Keratinocyte (primary cell): ENCODE measurements at regions not wholly inside any gene's neighbourhood (a gene's known extent, or its start where the extent isn't known, plus 50 kb on each side); places are given as distances from the start of the nearest gene placed in this dataset.

Source experiments
- DNase-seq: peaks from one replicate; pipeline ENCODE4 v3.0.0-alpha.2; 2011; ENCODE audit warnings: low read depth, missing footprints, low spot score
- FAIRE-seq: peaks from 2 replicates; lab custom pipeline; 2011; peaks lifted over from hg19 to GRCh38; lab: Jason Lieb, UNC
- H2AFZ ChIP-seq: 2 replicates; pipeline ENCODE4 v1.6.0; 2012; ENCODE audit warnings: low read length, control low read depth, inconsistent platforms; ENCODE audit not compliant: control insufficient read depth
- H3K27ac ChIP-seq: 2 replicates; pipeline ENCODE4 v1.5.1; 2011; ENCODE audit warnings: low read length; ENCODE audit not compliant: control insufficient read depth, insufficient read depth
- H3K27me3 ChIP-seq: 3 replicates; pipeline ENCODE4 v1.6.0; 2011; ENCODE audit warnings: low read length; ENCODE audit not compliant: control insufficient read depth, insufficient read depth; ENCODE audit errors: extremely low read depth
- H3K36me3 ChIP-seq, 2 experiments: 2 replicates in 1 of 2; 3 replicates in 1 of 2; pipeline ENCODE4 v1.5.1; 2011; ENCODE audit warnings: low read length in 2 of 2, mild to moderate bottlenecking in 1 of 2; ENCODE audit not compliant: control insufficient read depth in 2 of 2, insufficient read depth in 2 of 2; ENCODE audit errors: extremely low read depth in 1 of 2
- H3K4me1 ChIP-seq: 3 replicates; pipeline ENCODE4 v1.5.1; 2011; ENCODE audit warnings: low read length; ENCODE audit not compliant: control insufficient read depth, insufficient read depth; ENCODE audit errors: extremely low read depth
- H3K4me2 ChIP-seq: 3 replicates; pipeline ENCODE4 v1.6.0; 2011; ENCODE audit warnings: low read depth, low read length; ENCODE audit not compliant: control insufficient read depth, insufficient read depth; ENCODE audit errors: extremely low read depth
- H3K4me3 ChIP-seq, 3 experiments: fragments of 200-600 bp in 1 of 3; sonication (generic) in 1 of 3; 2 replicates in 2 of 3; 3 replicates in 1 of 3; pipeline ENCODE4 v1.5.1; 2011 to 2016; ENCODE audit warnings: low read length in 3 of 3, mild to moderate bottlenecking in 3 of 3, control low read depth in 2 of 3, inconsistent platforms in 1 of 3, low read depth in 1 of 3, mixed read lengths in 1 of 3, mixed run types in 1 of 3, moderate library complexity in 1 of 3; ENCODE audit not compliant: control insufficient read depth in 2 of 3, insufficient read depth in 2 of 3; ENCODE audit errors: extremely low read depth in 1 of 3
- H3K79me2 ChIP-seq: 2 replicates; pipeline ENCODE4 v1.6.0; 2012; ENCODE audit warnings: low read length; ENCODE audit not compliant: control insufficient read depth, insufficient read depth
- H3K9ac ChIP-seq: 3 replicates; pipeline ENCODE4 v1.6.0; 2011; ENCODE audit warnings: low read length; ENCODE audit not compliant: control insufficient read depth, insufficient read depth; ENCODE audit errors: extremely low read depth
- H3K9me1 ChIP-seq: 3 replicates; pipeline ENCODE4 v1.6.0; 2011; ENCODE audit warnings: low read length; ENCODE audit not compliant: control insufficient read depth, insufficient read depth; ENCODE audit errors: extremely low read depth
- H3K9me3 ChIP-seq: 2 replicates; pipeline ENCODE4 v1.5.1; 2012; ENCODE audit warnings: low read depth, low read length; ENCODE audit not compliant: control insufficient read depth
- H4K20me1 ChIP-seq: 3 replicates; pipeline ENCODE4 v1.6.0; 2011; ENCODE audit warnings: low read length; ENCODE audit not compliant: control insufficient read depth, insufficient read depth; ENCODE audit errors: extremely low read depth
- EZH2 ChIP-seq: IDR thresholded peaks from one replicate; pipeline ENCODE4 v1.6.1; 2012; ENCODE audit warnings: inconsistent platforms, mild to moderate bottlenecking, low read length, moderate library complexity
- dilution Hi-C: fragments of 300-500 bp; cut with MboI; formaldehyde crosslinking; loops from one replicate; pipeline ENCODE4 v1.7.0; 2020; ENCODE audit warnings: low sequenced_read_pairs; ENCODE audit not compliant: extremely low pct_ligation_motif_present
- TF ChIP-seq, protein P1 (sequence below), 3 experiments: IDR thresholded peaks in 1 of 3; conservative IDR thresholded peaks in 1 of 3; optimal IDR thresholded peaks in 1 of 3; 2 replicates in 2 of 3; 3 replicates in 1 of 3; pipeline versions ENCODE3 to v1.5.1; 2011; ENCODE audit warnings: low read length in 3 of 3, mild to moderate bottlenecking in 3 of 3, moderate library complexity in 2 of 3, control low read depth in 1 of 3, inconsistent platforms in 1 of 3; ENCODE audit not compliant: insufficient read depth in 2 of 3; ENCODE audit errors: extremely low read depth in 1 of 3

DNA sequence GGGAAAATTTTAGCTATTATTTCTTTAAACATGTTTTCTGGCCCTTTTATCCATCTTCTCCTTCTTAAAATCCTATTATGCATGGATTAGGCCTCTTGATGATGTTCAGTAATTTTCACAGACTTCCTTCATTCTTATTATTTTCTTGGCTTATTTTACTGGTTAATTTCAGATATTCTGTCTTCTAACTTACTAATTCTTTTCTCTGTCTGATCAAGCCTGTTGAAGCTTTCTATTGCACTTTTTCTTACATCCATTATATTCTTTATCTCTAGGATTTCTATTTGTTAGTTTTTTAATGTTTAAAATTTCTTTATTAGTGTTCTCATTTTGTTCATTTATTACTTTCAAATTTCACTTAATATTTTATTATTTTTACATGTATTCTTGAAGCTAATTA is 105.3 kb upstream of the GALNT13 start:
- FAIRE-seq = no peak

DNA sequence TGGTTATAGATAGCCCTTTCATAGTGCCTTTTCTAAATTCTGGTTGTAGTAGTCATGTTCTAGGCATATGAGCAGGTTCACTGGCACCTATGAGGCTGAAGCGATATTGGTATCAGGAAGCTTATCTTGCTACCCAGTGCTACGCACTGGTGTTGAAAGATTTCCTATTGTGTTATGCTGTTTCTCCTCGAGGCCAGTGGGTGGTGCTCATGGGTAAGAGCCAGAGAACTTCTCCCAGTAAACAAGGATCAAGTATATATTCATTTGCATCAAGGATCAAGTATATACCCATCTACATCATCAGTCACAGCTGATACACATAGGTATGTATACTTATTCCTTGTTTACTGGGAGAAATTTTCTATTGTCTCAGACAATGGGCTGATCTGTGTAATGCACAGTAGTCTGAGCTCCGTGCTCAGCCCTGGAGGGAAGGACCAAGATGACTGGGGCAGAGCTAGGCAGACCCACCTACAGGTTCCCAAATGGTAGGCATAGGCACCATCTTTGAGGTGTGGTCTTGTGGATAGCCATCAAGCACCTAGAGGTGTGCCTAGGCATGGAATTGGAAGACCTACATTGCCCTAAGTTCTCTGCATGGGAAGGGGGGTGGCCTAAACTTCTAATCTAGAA is 101.2 kb upstream of the GALNT13 start:
- H3K36me3 ChIP-seq = no peaks in the 10 kb centered on the region
- no peak overlapping the region for H2AFZ ChIP-seq
- H3K4me3 ChIP-seq = no peak overlapping the region
- H3K79me2 ChIP-seq = no peaks in the 10 kb centered on the region
- FAIRE-seq (no peak), DNase-seq (no peak)
- H3K4me1 ChIP-seq = no peaks in the 10 kb centered on the region
- no peak overlapping the region for H3K27ac ChIP-seq
- TF ChIP-seq EZH2 = no peak
- TF ChIP-seq, protein P1, sequence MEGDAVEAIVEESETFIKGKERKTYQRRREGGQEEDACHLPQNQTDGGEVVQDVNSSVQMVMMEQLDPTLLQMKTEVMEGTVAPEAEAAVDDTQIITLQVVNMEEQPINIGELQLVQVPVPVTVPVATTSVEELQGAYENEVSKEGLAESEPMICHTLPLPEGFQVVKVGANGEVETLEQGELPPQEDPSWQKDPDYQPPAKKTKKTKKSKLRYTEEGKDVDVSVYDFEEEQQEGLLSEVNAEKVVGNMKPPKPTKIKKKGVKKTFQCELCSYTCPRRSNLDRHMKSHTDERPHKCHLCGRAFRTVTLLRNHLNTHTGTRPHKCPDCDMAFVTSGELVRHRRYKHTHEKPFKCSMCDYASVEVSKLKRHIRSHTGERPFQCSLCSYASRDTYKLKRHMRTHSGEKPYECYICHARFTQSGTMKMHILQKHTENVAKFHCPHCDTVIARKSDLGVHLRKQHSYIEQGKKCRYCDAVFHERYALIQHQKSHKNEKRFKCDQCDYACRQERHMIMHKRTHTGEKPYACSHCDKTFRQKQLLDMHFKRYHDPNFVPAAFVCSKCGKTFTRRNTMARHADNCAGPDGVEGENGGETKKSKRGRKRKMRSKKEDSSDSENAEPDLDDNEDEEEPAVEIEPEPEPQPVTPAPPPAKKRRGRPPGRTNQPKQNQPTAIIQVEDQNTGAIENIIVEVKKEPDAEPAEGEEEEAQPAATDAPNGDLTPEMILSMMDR (optimal IDR thresholded peaks at IDR 0.05 in 1 of 3, IDR thresholded peaks at IDR 0.05 in 1 of 3, conservative IDR thresholded peaks at IDR 0.05 in 1 of 3; ENCODE audit: extremely low read depth in 1 of 3, insufficient read depth in 2 of 3, low read length in 3 of 3) = no peak
- H3K9me1 ChIP-seq = no peaks in the 10 kb centered on the region
- H3K9ac ChIP-seq = no peak overlapping the region
- H3K4me2 ChIP-seq = no peak overlapping the region
- H4K20me1 ChIP-seq = no peaks in the 10 kb centered on the region
- dilution Hi-C loops = no loop called here
- H3K27me3 ChIP-seq = no peaks in the 10 kb centered on the region
- H3K9me3 ChIP-seq = no peaks in the 10 kb centered on the region

More for the DNA sequence above, 105.3 kb upstream of the GALNT13 start:
- Histone ChIP-seq H3K9me1 (no peaks in the 10 kb centered on the region), H3K4me2 (no peak overlapping the region), H3K27me3 (no peaks in the 10 kb centered on the region), H3K27ac (no peak overlapping the region), H3K36me3 (no peaks in the 10 kb centered on the region), H2AFZ (no peak overlapping the region), H3K4me1 (no peaks in the 10 kb centered on the region), H3K79me2 (no peaks in the 10 kb centered on the region), H4K20me1 (no peaks in the 10 kb centered on the region), H3K4me3 (no peak overlapping the region), H3K9me3 (no peaks in the 10 kb centered on the region), H3K9ac (no peak overlapping the region)
- dilution Hi-C loops = no loop called here
- no peak for DNase-seq
- TF ChIP-seq EZH2 = no peak
- TF ChIP-seq, protein P1 (optimal IDR thresholded peaks at IDR 0.05 in 1 of 3, IDR thresholded peaks at IDR 0.05 in 1 of 3, conservative IDR thresholded peaks at IDR 0.05 in 1 of 3; ENCODE audit: extremely low read depth in 1 of 3, insufficient read depth in 2 of 3, low read length in 3 of 3) = no peak
